ENCODE measurements at regions not wholly inside any gene's neighbourhood (a gene's known extent, or its start where the extent isn't known, plus 50 kb on each side); places are given as distances from the start of the nearest gene placed in this dataset.

DNA sequence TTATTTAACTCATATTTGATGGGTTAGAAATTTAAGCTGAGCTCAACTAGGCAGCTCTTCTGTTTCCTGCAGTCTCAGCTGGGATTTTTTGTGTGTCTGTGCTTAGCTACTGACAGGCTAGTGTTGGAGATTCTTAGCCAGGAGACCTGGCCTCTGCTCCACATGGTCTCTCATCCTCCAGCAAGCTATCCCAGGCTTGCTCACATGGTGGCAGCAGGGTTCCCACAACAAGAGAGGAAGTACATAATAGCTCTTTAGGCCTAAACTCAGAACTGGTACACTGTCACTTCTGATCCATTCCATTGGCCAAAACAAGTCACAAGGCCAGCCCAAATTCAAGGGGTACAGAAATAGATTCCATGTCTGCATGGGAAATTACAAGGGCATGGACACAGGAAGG is 406.2 kb downstream of the SUCLA2 start:
- Histone ChIP-seq H3K27ac (no peak overlapping the region), H2AFZ (no peak overlapping the region), H3K27me3 (replicated peaks; ENCODE audit: insufficient read depth) (no peaks in the 10 kb centered on the region), H3K9me3 (ENCODE audit: low read depth) (no peaks in the 10 kb centered on the region), H3K9me2 (ENCODE audit: insufficient read depth) (no peaks in the 10 kb centered on the region), H3K9ac (no peak overlapping the region), H3K4me2 (ENCODE audit: unreplicated experiment) (no peak overlapping the region), H3K4me3 (no peak overlapping the region), H3K79me2 (ENCODE audit: insufficient read depth) (no peaks in the 10 kb centered on the region), H3K4me1 (ENCODE audit: insufficient read depth) (no peaks in the 10 kb centered on the region), H3F3A (ENCODE audit: insufficient read depth) (no peaks in the 10 kb centered on the region), H3K36me3 (ENCODE audit: low read depth) (no peaks in the 10 kb centered on the region), H4K20me1 (ENCODE audit: insufficient read depth) (no peaks in the 10 kb centered on the region)
- peak; percentile 9 for DNase-seq
- no peak for TF ChIP-seq EZH2 (IDR thresholded peaks at IDR 0.05; ENCODE audit: insufficient read depth, poor library complexity, severe bottlenecking)
- no peak for TF ChIP-seq EZH2phosphoT487 (IDR thresholded peaks at IDR 0.05; ENCODE audit: insufficient read depth, low read depth)
- in situ Hi-C loops (cut with MboI): loop anchor here (10.0 kb wide), 1 partner anchor 620 kb away; no protein-coding TSS in a partner anchor

DNA sequence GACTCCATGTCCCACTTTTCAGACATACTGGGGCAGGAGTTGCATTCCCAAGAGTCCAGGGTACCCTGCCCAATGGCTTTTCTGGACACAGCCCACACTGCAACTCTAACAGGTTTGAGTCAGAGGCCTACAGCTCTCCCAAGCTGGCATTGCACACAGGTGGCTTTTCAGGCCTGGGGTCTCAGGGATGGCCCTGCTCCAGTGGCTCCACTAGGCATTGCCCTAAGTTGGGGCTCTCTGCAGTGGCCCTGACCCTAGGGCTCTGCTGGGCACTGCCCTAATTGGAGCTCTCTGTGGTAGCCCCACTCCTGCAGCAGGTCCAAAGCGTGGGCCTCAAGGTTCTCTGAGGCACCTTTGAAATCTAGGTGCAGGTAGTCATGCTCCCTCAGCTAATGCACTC is 408.8 kb downstream of the SUCLA2 start:
- Histone ChIP-seq H3K9me3 (ENCODE audit: low read depth) (no peaks in the 10 kb centered on the region), H3K36me3 (ENCODE audit: low read depth) (no peaks in the 10 kb centered on the region), H3K27ac (no peak overlapping the region), H3F3A (ENCODE audit: insufficient read depth) (no peaks in the 10 kb centered on the region), H3K4me1 (ENCODE audit: insufficient read depth) (no peaks in the 10 kb centered on the region), H3K4me2 (ENCODE audit: unreplicated experiment) (no peak overlapping the region), H3K79me2 (ENCODE audit: insufficient read depth) (no peaks in the 10 kb centered on the region), H3K4me3 (no peak overlapping the region), H3K9ac (no peak overlapping the region), H4K20me1 (ENCODE audit: insufficient read depth) (no peaks in the 10 kb centered on the region), H3K27me3 (replicated peaks; ENCODE audit: insufficient read depth) (no peaks in the 10 kb centered on the region), H3K9me2 (ENCODE audit: insufficient read depth) (no peaks in the 10 kb centered on the region), H2AFZ (no peak overlapping the region)
- in situ Hi-C loops (cut with MboI): loop anchor here (10.0 kb wide), 1 partner anchor 617 kb away; no protein-coding TSS in a partner anchor
- WGBS, 2 experiments (ENCODE audit: low coverage in 1 of 2, low lambda C conversion rate in 2 of 2, missing lambda C conversion rate in 2 of 2): 63 to 77% methylated on average over 1 of the region's 1 CpG
- DNase-seq: no peak
- no peak for TF ChIP-seq EZH2 (IDR thresholded peaks at IDR 0.05; ENCODE audit: insufficient read depth, poor library complexity, severe bottlenecking)
- no peak for TF ChIP-seq EZH2phosphoT487 (IDR thresholded peaks at IDR 0.05; ENCODE audit: insufficient read depth, low read depth)

DNA sequence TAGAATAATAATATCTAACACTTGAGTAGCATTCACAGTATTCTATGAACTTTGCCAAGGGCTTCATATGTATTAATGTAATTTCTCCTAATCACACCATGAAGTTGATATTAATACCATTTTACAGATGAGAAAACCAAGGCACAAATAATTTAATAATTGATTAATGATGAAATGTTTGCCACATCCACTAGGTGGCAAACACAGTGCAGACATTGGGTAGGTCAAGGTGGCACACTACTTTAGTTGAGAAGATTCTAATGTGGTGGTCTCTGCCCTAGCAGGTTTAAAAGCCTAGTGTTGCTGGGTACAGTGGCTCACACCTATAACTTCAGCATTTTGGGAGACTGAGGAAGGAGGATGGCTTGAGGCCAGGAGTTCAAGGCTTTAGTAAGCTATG is 412.4 kb downstream of the SUCLA2 start:
- Histone ChIP-seq H3K79me2 (ENCODE audit: insufficient read depth) (no peaks in the 10 kb centered on the region), H3K4me2 (ENCODE audit: unreplicated experiment) (no peak overlapping the region), H2AFZ (no peak overlapping the region), H3K9me2 (ENCODE audit: insufficient read depth) (no peaks in the 10 kb centered on the region), H3K27ac (no peak overlapping the region), H4K20me1 (ENCODE audit: insufficient read depth) (no peaks in the 10 kb centered on the region), H3K27me3 (replicated peaks; ENCODE audit: insufficient read depth) (no peaks in the 10 kb centered on the region), H3K36me3 (ENCODE audit: low read depth) (no peaks in the 10 kb centered on the region), H3K4me1 (ENCODE audit: insufficient read depth) (no peaks in the 10 kb centered on the region), H3F3A (ENCODE audit: insufficient read depth) (no peaks in the 10 kb centered on the region), H3K9ac (no peak overlapping the region), H3K9me3 (ENCODE audit: low read depth) (no peaks in the 10 kb centered on the region), H3K4me3 (no peak overlapping the region)
- in situ Hi-C loops (cut with MboI): no loop called here
- no peak for DNase-seq
- TF ChIP-seq EZH2 (IDR thresholded peaks at IDR 0.05; ENCODE audit: insufficient read depth, poor library complexity, severe bottlenecking) (no peak), EZH2phosphoT487 (IDR thresholded peaks at IDR 0.05; ENCODE audit: insufficient read depth, low read depth) (no peak)

DNA sequence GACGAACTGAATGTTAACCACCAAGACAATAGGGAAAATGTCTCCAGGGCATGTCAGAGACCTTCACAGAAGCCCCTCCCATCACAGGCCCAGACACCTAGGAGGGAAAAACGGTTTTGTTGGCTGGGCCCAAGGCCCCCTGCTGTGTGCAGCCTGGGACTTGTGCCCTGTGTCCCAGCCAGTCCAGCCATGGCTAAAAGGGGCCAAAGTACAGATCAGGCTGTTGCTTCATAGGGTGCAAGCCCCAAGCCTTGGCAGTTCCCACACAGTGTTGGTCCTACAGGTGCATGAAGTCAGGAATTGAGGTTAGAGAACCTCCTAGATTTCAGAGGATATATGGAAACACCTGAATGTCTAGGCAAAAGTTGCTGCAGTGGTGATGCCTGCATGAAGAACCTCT is 428.7 kb downstream of the SUCLA2 start:
- 21 to 24% methylated on average over 2 of the region's 2 CpGs for WGBS, 2 experiments (ENCODE audit: low coverage in 1 of 2, low lambda C conversion rate in 2 of 2, missing lambda C conversion rate in 2 of 2)
- Histone ChIP-seq H3K79me2 (ENCODE audit: insufficient read depth) (no peaks in the 10 kb centered on the region), H3K9me3 (ENCODE audit: low read depth) (no peaks in the 10 kb centered on the region), H2AFZ (no peak overlapping the region), H3F3A (ENCODE audit: insufficient read depth) (no peaks in the 10 kb centered on the region), H4K20me1 (ENCODE audit: insufficient read depth) (no peaks in the 10 kb centered on the region), H3K27ac (no peak overlapping the region), H3K9me2 (ENCODE audit: insufficient read depth) (no peaks in the 10 kb centered on the region), H3K4me1 (ENCODE audit: insufficient read depth) (no peaks in the 10 kb centered on the region), H3K9ac (no peak overlapping the region), H3K27me3 (replicated peaks; ENCODE audit: insufficient read depth) (no peaks in the 10 kb centered on the region), H3K4me2 (ENCODE audit: unreplicated experiment) (no peak overlapping the region), H3K4me3 (no peak overlapping the region), H3K36me3 (ENCODE audit: low read depth) (no peaks in the 10 kb centered on the region)
- in situ Hi-C loops (cut with MboI): no loop called here
- DNase-seq: no peak
- TF ChIP-seq EZH2phosphoT487 (IDR thresholded peaks at IDR 0.05; ENCODE audit: insufficient read depth, low read depth) (no peak), EZH2 (IDR thresholded peaks at IDR 0.05; ENCODE audit: insufficient read depth, poor library complexity, severe bottlenecking) (no peak)

DNA sequence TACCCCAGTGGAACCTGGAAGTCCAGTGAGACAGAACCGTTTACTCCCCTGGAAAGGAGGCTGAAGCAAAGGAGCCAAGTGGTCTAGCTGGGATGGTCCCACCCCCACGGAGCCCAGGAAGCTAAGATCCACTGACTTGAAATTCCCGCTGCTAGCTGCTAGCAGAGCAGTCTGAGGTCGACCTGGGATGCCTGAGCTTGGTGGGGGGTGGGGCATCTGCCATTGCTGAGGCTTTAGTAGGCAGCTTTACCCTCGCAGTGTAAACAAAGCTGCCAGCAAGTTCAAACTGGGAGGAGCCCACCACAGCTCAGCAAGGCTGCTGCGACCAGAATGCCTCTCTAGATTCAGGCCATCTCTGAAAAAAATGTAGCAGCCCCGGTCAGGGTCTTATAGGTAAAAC is 437.0 kb downstream of the SUCLA2 start:
- H3K79me2 ChIP-seq (ENCODE audit: insufficient read depth): no peaks in the 10 kb centered on the region
- H3K4me1 ChIP-seq (ENCODE audit: insufficient read depth): no peaks in the 10 kb centered on the region
- H3K4me3 ChIP-seq: no peak overlapping the region
- TF ChIP-seq EZH2phosphoT487 (IDR thresholded peaks at IDR 0.05; ENCODE audit: insufficient read depth, low read depth) (no peak), EZH2 (IDR thresholded peaks at IDR 0.05; ENCODE audit: insufficient read depth, poor library complexity, severe bottlenecking) (no peak)
- no peak overlapping the region for H3K9ac ChIP-seq
- no peak overlapping the region for H2AFZ ChIP-seq
- no peaks in the 10 kb centered on the region for H3K36me3 ChIP-seq (ENCODE audit: low read depth)
- 39 to 47% methylated on average over 7 of the region's 7 CpGs for WGBS, 2 experiments (ENCODE audit: low coverage in 1 of 2, low lambda C conversion rate in 2 of 2, missing lambda C conversion rate in 2 of 2)
- in situ Hi-C loops (cut with MboI): no loop called here
- H4K20me1 ChIP-seq (ENCODE audit: insufficient read depth): no peaks in the 10 kb centered on the region
- no peaks in the 10 kb centered on the region for H3K9me2 ChIP-seq (ENCODE audit: insufficient read depth)
- no peak overlapping the region for H3K27ac ChIP-seq
- DNase-seq: no peak
- no peaks in the 10 kb centered on the region for H3K27me3 ChIP-seq (replicated peaks; ENCODE audit: insufficient read depth)
- H3K4me2 ChIP-seq (ENCODE audit: unreplicated experiment): no peak overlapping the region
- no peaks in the 10 kb centered on the region for H3K9me3 ChIP-seq (ENCODE audit: low read depth)
- H3F3A ChIP-seq (ENCODE audit: insufficient read depth): no peaks in the 10 kb centered on the region
